Lung microvascular endothelial cell (primary cell): ENCODE measurements at regions not wholly inside any gene's neighbourhood (a gene's known extent, or its start where the extent isn't known, plus 50 kb on each side); places are given as distances from the start of the nearest gene placed in this dataset.
"Not testable (repeated sequence)": the region's sequence is repeated elsewhere in the genome, so short reads cannot be mapped to it uniquely, and the experiment has no call there.

Experiments used
- DNase-seq, 2 donors: peaks; one replicate each; pipeline versions ENCODE4 v3.0.0 to v3.0.0-alpha.2; 2010; ENCODE audit warnings: low read depth in 2 of 2

- DNase-seq, result no peak
These were observed 103.0 kb upstream of the PLXNA2 start for GRCh38 chr1:208347191-208347590.

- no peak for DNase-seq
These were observed 105.6 kb upstream of the PLXNA2 start for GRCh38 chr1:208349694-208350330.

- no peak for DNase-seq
These were observed 106.6 kb upstream of the PLXNA2 start for GRCh38 chr1:208350815-208351214.

GRCh38 chr1:208351838-208352237 lies 107.7 kb upstream of the PLXNA2 start:
- no peak for DNase-seq

- not testable (repeated sequence) for DNase-seq
These were observed 109.6 kb upstream of the PLXNA2 start for GRCh38 chr1:208353797-208354196.

GRCh38 chr1:208357644-208358507 lies 113.7 kb upstream of the PLXNA2 start:
- DNase-seq, result no peak

- DNase-seq, result no peak
These were observed 114.5 kb upstream of the PLXNA2 start for GRCh38 chr1:208358651-208359050.

GRCh38 chr1:208362011-208362410 lies 117.8 kb upstream of the PLXNA2 start:
- DNase-seq, result no peak

- DNase-seq, result no peak
These were observed 122.4 kb upstream of the PLXNA2 start for GRCh38 chr1:208366559-208366958.

GRCh38 chr1:208369045-208369444 lies 124.9 kb upstream of the PLXNA2 start:
- no peak for DNase-seq

- no peak for DNase-seq
These were observed 125.5 kb upstream of the PLXNA2 start for GRCh38 chr1:208369658-208370057.

- DNase-seq, result no peak
These were observed 130.3 kb upstream of the PLXNA2 start for GRCh38 chr1:208374391-208374941.

- DNase-seq, result no peak
These were observed 137.3 kb upstream of the PLXNA2 start for GRCh38 chr1:208381481-208381880.

GRCh38 chr1:208387908-208388811 lies 144.0 kb upstream of the PLXNA2 start:
- no peak for DNase-seq

- no peak for DNase-seq
These were observed 149.2 kb upstream of the PLXNA2 start for GRCh38 chr1:208393416-208393815.

GRCh38 chr1:208393826-208394225 lies 149.6 kb upstream of the PLXNA2 start:
- DNase-seq, result no peak

- no peak for DNase-seq
These were observed 153.1 kb upstream of the PLXNA2 start for GRCh38 chr1:208397286-208397685.

- DNase-seq, result no peak
These were observed 160.8 kb upstream of the PLXNA2 start for GRCh38 chr1:208405014-208405413.

GRCh38 chr1:208409176-208409575 lies 165.0 kb upstream of the PLXNA2 start:
- DNase-seq, result no peak

GRCh38 chr1:208410409-208410808 lies 166.2 kb upstream of the PLXNA2 start:
- DNase-seq, result no peak

- no peak for DNase-seq
These were observed 168.8 kb upstream of the PLXNA2 start for GRCh38 chr1:208413006-208413405.

GRCh38 chr1:208418667-208419066 lies 174.5 kb upstream of the PLXNA2 start:
- no peak for DNase-seq
